ENCODE measurements at regions not wholly inside any gene's neighbourhood (a gene's known extent, or its start where the extent isn't known, plus 50 kb on each side); places are given as distances from the start of the nearest gene placed in this dataset.

DNA sequence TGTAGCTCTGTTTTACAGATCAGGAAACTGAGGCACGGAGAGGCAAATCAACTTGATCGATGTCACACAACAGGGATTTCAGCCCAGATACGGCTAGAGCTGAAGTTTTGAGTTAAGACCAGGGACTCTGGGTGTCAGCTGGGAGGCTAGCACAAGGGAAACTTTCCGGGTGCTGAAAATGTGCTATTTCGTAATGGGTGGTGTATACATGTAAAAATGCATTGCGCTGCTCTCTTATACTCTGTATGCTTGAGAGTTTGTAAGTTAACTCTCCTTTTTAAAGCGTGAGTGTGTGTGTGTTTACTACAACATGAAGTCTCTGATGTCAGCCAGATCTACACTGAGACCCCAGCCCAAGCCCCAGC lies 227.6 kb downstream of the MN1 start:
- no peak overlapping the region for H3K4me3 ChIP-seq (ENCODE audit: low read depth, low read length)
- H3K27ac ChIP-seq (ENCODE audit: low read depth, low read length): no peak overlapping the region
- H3K9me3 ChIP-seq (ENCODE audit: control insufficient read depth, insufficient read depth, low read length): no peaks in the 10 kb centered on the region
- H3K4me1 ChIP-seq (ENCODE audit: control insufficient read depth, insufficient read depth, low read length): peaks cover 29% of the 10 kb centered on the region; the same call in 1 of the 2 replicates
- H3K27me3 ChIP-seq (ENCODE audit: control insufficient read depth, insufficient read depth, low read length): peaks cover 17% of the 10 kb centered on the region
- no peak overlapping the region for H3K9ac ChIP-seq (ENCODE audit: low read depth, low read length)
- H3K36me3 ChIP-seq (ENCODE audit: control insufficient read depth, insufficient read depth, low read length): no peaks in the 10 kb centered on the region

- H3K27me3 ChIP-seq (ENCODE audit: control insufficient read depth, insufficient read depth, low read length): peaks cover 17% of the 10 kb centered on the region
- no peak overlapping the region for H3K9ac ChIP-seq (ENCODE audit: low read depth, low read length)
- H3K4me1 ChIP-seq (ENCODE audit: control insufficient read depth, insufficient read depth, low read length): peaks cover 29% of the 10 kb centered on the region; the same call in 1 of the 2 replicates
- no peaks in the 10 kb centered on the region for H3K36me3 ChIP-seq (ENCODE audit: control insufficient read depth, insufficient read depth, low read length)
- no peaks in the 10 kb centered on the region for H3K9me3 ChIP-seq (ENCODE audit: control insufficient read depth, insufficient read depth, low read length)
- no peak overlapping the region for H3K27ac ChIP-seq (ENCODE audit: low read depth, low read length)
- no peak overlapping the region for H3K4me3 ChIP-seq (ENCODE audit: low read depth, low read length)
These were observed 226.9 kb downstream of the MN1 start for GRCh38 chr22:27574651-27575050.

DNA sequence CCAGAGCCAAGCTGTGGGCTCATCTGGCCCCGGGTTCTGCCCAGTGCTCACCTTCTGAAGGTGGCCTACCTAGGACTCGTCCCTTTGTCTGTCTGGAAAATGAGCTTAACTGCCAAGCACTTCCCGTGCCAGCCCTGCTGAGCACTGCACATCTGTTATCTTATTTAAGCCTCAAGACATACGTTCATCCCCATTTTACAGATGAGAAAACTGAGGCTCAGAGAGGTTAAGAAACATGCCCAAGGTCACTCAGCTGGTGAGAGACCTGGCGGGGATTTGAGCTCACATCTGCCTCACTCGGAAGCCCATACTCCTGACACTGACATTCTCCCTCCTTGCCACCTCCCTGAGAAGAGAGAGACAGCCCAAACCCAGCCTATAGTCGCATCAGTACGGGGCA lies 226.2 kb downstream of the MN1 start:
- Histone ChIP-seq H3K4me3 (ENCODE audit: low read depth, low read length) (no peak overlapping the region), H3K27me3 (ENCODE audit: control insufficient read depth, insufficient read depth, low read length) (peaks cover 17% of the 10 kb centered on the region), H3K27ac (ENCODE audit: low read depth, low read length) (no peak overlapping the region), H3K4me1 (ENCODE audit: control insufficient read depth, insufficient read depth, low read length) (peaks cover 29% of the 10 kb centered on the region; the same call in 1 of the 2 replicates), H3K9me3 (ENCODE audit: control insufficient read depth, insufficient read depth, low read length) (no peaks in the 10 kb centered on the region), H3K9ac (ENCODE audit: low read depth, low read length) (no peak overlapping the region), H3K36me3 (ENCODE audit: control insufficient read depth, insufficient read depth, low read length) (no peaks in the 10 kb centered on the region)

DNA sequence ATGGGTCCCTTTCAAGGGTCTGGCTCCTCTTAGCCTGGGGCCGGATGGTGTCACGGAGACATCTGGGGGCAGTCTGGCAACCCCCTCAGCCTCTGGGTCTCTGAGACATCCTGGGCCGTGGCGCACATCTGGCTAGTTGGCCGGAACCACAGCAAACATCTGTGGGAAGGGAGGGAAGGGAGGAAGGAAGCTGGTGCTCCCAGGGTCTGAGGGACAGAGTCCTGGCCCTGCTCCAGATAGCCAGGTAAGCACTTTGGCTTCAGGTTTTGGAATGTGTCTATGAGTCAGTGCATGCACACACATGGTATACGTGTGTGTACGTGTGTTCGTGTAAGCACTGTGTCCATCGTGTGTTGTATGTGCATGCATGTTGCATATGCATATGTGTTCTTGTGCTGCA lies 225.1 kb downstream of the MN1 start:
- H3K9ac ChIP-seq (ENCODE audit: low read depth, low read length): no peak overlapping the region
- H3K27me3 ChIP-seq (ENCODE audit: control insufficient read depth, insufficient read depth, low read length): peaks cover 14% of the 10 kb centered on the region
- no peak overlapping the region for H3K4me3 ChIP-seq (ENCODE audit: low read depth, low read length)

DNA sequence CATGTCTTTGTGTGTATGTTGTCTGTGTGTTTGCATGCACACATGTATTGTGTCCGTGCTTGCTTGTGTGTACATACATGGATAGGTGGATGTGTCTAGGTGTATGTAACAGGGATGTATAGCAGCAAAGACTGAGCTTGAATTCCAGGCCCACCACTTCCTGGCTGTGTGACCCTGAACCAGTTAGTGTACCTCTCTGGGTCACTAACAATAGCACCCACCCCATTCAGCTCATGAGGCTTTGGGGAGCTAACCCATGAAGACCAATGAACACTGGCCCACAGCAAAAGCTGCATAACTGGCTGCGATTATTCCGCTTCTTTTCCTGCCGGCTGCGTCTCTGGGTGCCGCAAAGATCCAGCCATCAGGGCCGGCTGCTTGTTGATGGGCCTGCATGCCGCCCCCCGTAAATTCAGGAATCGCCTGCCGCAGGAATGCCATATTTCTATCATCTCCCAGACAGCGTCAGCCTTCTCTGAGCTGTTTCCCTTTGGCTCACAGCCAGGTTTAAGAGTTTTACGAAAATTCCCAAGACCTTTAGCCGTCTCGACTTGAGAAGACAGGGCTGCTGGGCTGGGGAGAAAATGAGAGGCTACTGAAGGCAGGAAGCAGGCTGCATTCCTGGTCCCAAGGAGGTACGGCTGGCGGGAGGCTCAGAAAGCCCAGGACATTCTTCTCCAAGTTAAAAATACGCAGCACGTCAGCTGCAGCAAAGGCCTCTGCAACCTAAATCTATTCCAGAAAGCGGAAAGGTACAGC lies 224.6 kb downstream of the MN1 start:
- H3K9ac ChIP-seq (ENCODE audit: low read depth, low read length): no peak overlapping the region
- H3K27me3 ChIP-seq (ENCODE audit: control insufficient read depth, insufficient read depth, low read length): peaks cover 14% of the 10 kb centered on the region
- no peak overlapping the region for H3K27ac ChIP-seq (ENCODE audit: low read depth, low read length)
- H3K9me3 ChIP-seq (ENCODE audit: control insufficient read depth, insufficient read depth, low read length): no peaks in the 10 kb centered on the region
- H3K36me3 ChIP-seq (ENCODE audit: control insufficient read depth, insufficient read depth, low read length): no peaks in the 10 kb centered on the region
- H3K4me1 ChIP-seq (ENCODE audit: control insufficient read depth, insufficient read depth, low read length): peaks cover 21% of the 10 kb centered on the region; the same call in 1 of the 2 replicates
- H3K4me3 ChIP-seq (ENCODE audit: low read depth, low read length): no peak overlapping the region

More for the DNA sequence above, 225.1 kb downstream of the MN1 start:
- H3K4me1 ChIP-seq (ENCODE audit: control insufficient read depth, insufficient read depth, low read length): peaks cover 27% of the 10 kb centered on the region; the same call in 1 of the 2 replicates
- H3K36me3 ChIP-seq (ENCODE audit: control insufficient read depth, insufficient read depth, low read length): no peaks in the 10 kb centered on the region
- no peak overlapping the region for H3K27ac ChIP-seq (ENCODE audit: low read depth, low read length)
- H3K9me3 ChIP-seq (ENCODE audit: control insufficient read depth, insufficient read depth, low read length): no peaks in the 10 kb centered on the region

GRCh38 chr22:27577574-27577969 lies 224.0 kb downstream of the MN1 start:
- Histone ChIP-seq H3K27me3 (ENCODE audit: control insufficient read depth, insufficient read depth, low read length) (peaks cover 14% of the 10 kb centered on the region), H3K9me3 (ENCODE audit: control insufficient read depth, insufficient read depth, low read length) (no peaks in the 10 kb centered on the region), H3K27ac (ENCODE audit: low read depth, low read length) (no peak overlapping the region), H3K9ac (ENCODE audit: low read depth, low read length) (no peak overlapping the region), H3K4me1 (ENCODE audit: control insufficient read depth, insufficient read depth, low read length) (0 out of 2 replicates have a peak, but pooled peaks cover 15% of the 10 kb centered on the region), H3K36me3 (ENCODE audit: control insufficient read depth, insufficient read depth, low read length) (no peaks in the 10 kb centered on the region), H3K4me3 (ENCODE audit: low read depth, low read length) (no peak overlapping the region)

GRCh38 chr22:27578937-27579617 lies 222.5 kb downstream of the MN1 start:
- Histone ChIP-seq H3K4me3 (ENCODE audit: low read depth, low read length) (no peak overlapping the region), H3K27me3 (ENCODE audit: control insufficient read depth, insufficient read depth, low read length) (peaks cover 11% of the 10 kb centered on the region), H3K27ac (ENCODE audit: low read depth, low read length) (no peak overlapping the region), H3K9ac (ENCODE audit: low read depth, low read length) (no peak overlapping the region), H3K4me1 (ENCODE audit: control insufficient read depth, insufficient read depth, low read length) (0 out of 2 replicates have a peak, but pooled peaks cover 4% of the 10 kb centered on the region), H3K36me3 (ENCODE audit: control insufficient read depth, insufficient read depth, low read length) (no peaks in the 10 kb centered on the region), H3K9me3 (ENCODE audit: control insufficient read depth, insufficient read depth, low read length) (no peaks in the 10 kb centered on the region)

DNA sequence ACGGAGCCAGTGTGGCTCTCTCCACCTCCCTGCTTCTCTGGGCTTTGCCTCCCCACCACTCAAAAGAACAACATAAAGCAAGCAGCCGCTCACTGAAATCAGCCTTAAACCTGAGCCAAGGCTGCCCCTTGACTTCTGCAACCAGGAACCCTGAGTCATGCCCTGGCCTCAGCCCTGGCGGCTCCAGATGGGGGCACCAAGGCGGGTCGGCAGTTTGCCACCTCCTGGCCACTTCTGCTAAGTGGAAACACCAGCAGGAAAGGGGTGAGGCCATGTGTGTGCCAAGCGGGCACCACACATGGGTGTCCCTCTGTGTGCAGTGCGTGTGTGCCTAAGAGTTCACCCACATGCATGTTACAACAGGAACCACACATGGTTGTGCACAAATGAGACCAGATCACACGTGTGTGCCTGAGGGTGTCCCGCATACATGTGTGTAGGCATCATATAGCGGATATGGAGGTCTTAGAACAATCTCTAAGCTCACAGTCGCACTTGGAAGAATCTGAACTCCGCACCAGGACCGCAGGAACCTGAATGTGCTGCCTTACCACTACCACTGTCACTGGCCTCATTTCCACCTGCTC lies 221.2 kb downstream of the MN1 start:
- Histone ChIP-seq H3K36me3 (ENCODE audit: control insufficient read depth, insufficient read depth, low read length) (no peaks in the 10 kb centered on the region), H3K9ac (ENCODE audit: low read depth, low read length) (no peak overlapping the region), H3K4me3 (ENCODE audit: low read depth, low read length) (no peak overlapping the region), H3K27me3 (ENCODE audit: control insufficient read depth, insufficient read depth, low read length) (0 out of 2 replicates have a peak, but pooled peaks cover 2% of the 10 kb centered on the region), H3K27ac (ENCODE audit: low read depth, low read length) (no peak overlapping the region), H3K9me3 (ENCODE audit: control insufficient read depth, insufficient read depth, low read length) (no peaks in the 10 kb centered on the region), H3K4me1 (ENCODE audit: control insufficient read depth, insufficient read depth, low read length) (0 out of 2 replicates have a peak, but pooled peaks cover 4% of the 10 kb centered on the region)

GRCh38 chr22:27581236-27581635 lies 220.3 kb downstream of the MN1 start:
- Histone ChIP-seq H3K27me3 (ENCODE audit: control insufficient read depth, insufficient read depth, low read length) (0 out of 2 replicates have a peak, but pooled peaks cover 2% of the 10 kb centered on the region), H3K4me1 (ENCODE audit: control insufficient read depth, insufficient read depth, low read length) (0 out of 2 replicates have a peak, but pooled peaks cover 4% of the 10 kb centered on the region), H3K27ac (ENCODE audit: low read depth, low read length) (no peak overlapping the region), H3K36me3 (ENCODE audit: control insufficient read depth, insufficient read depth, low read length) (no peaks in the 10 kb centered on the region), H3K4me3 (ENCODE audit: low read depth, low read length) (no peak overlapping the region), H3K9me3 (ENCODE audit: control insufficient read depth, insufficient read depth, low read length) (no peaks in the 10 kb centered on the region), H3K9ac (ENCODE audit: low read depth, low read length) (no peak overlapping the region)

- no peak overlapping the region for H3K27ac ChIP-seq (ENCODE audit: low read depth, low read length)
- H3K27me3 ChIP-seq (ENCODE audit: control insufficient read depth, insufficient read depth, low read length): no peaks in the 10 kb centered on the region
These were observed 219.9 kb downstream of the MN1 start for GRCh38 chr22:27581688-27582087.

GRCh38 chr22:27583856-27584255 lies 217.7 kb downstream of the MN1 start:
- Histone ChIP-seq H3K4me3 (ENCODE audit: low read depth, low read length) (no peak overlapping the region), H3K36me3 (ENCODE audit: control insufficient read depth, insufficient read depth, low read length) (no peaks in the 10 kb centered on the region), H3K27me3 (ENCODE audit: control insufficient read depth, insufficient read depth, low read length) (no peaks in the 10 kb centered on the region), H3K4me1 (ENCODE audit: control insufficient read depth, insufficient read depth, low read length) (no peaks in the 10 kb centered on the region), H3K9ac (ENCODE audit: low read depth, low read length) (no peak overlapping the region), H3K27ac (ENCODE audit: low read depth, low read length) (no peak overlapping the region), H3K9me3 (ENCODE audit: control insufficient read depth, insufficient read depth, low read length) (no peaks in the 10 kb centered on the region)

More at GRCh38 chr22:27581688-27582087, 219.9 kb downstream of the MN1 start:
- H3K36me3 ChIP-seq (ENCODE audit: control insufficient read depth, insufficient read depth, low read length): no peaks in the 10 kb centered on the region
- 0 out of 2 replicates have a peak, but pooled peaks cover 4% of the 10 kb centered on the region for H3K4me1 ChIP-seq (ENCODE audit: control insufficient read depth, insufficient read depth, low read length)
- H3K4me3 ChIP-seq (ENCODE audit: low read depth, low read length): no peak overlapping the region
- H3K9ac ChIP-seq (ENCODE audit: low read depth, low read length): no peak overlapping the region
- H3K9me3 ChIP-seq (ENCODE audit: control insufficient read depth, insufficient read depth, low read length): no peaks in the 10 kb centered on the region

Data from HUES48 (cell line).